Ovary (tissue), 3 donors: ENCODE measurements at regions not wholly inside any gene's neighbourhood (a gene's known extent, or its start where the extent isn't known, plus 50 kb on each side); places are given as distances from the start of the nearest gene placed in this dataset.

ENCODE experiments used
- CTCF ChIP-seq, 3 donors: fragments of 450-650 bp in 2 of 3; fragments of 200-600 bp in 1 of 3; IDR thresholded peaks; one replicate each; pipeline versions ENCODE4 v1.5.1 to v1.8.0; 2016 to 2022; ENCODE audit warnings: antibody characterized with exemption in 3 of 3, mild to moderate bottlenecking in 1 of 3
- POLR2A ChIP-seq: fragments of 450-650 bp; IDR thresholded peaks from one replicate; pipeline ENCODE4 v1.6.1; 2017; ENCODE audit warnings: antibody characterized with exemption, mild to moderate bottlenecking, moderate library complexity
- donor health status: DM: no; HTN: no; CAD: no.

GRCh38 chr9:106400170-106400569 lies 462.8 kb upstream of the ZNF462 start:
- TF ChIP-seq CTCF (IDR thresholded peaks at IDR 0.05), result no peak
- TF ChIP-seq POLR2A, result no peak
